PFSK-1 (cell line): ENCODE measurements at regions not wholly inside any gene's neighbourhood (a gene's known extent, or its start where the extent isn't known, plus 50 kb on each side); places are given as distances from the start of the nearest gene placed in this dataset.

Experiments
- POLR2AphosphoS5 ChIP-seq: IDR thresholded peaks from 2 replicates; pipeline ENCODE4 v1.6.1; 2012; ENCODE audit warnings: low read depth, mild to moderate bottlenecking, control low read depth, low read length, moderate library complexity
- REST ChIP-seq, 2 experiments: IDR thresholded peaks; 2 replicates each; pipeline versions ENCODE4 v1.6.1 to v1.8.0; 2011 to 2012; ENCODE audit warnings: low read depth in 2 of 2, low read length in 2 of 2, control low read depth in 1 of 2, inconsistent platforms in 1 of 2, mild to moderate bottlenecking in 1 of 2, moderate library complexity in 1 of 2; ENCODE audit not compliant: insufficient read depth in 1 of 2

- TF ChIP-seq POLR2AphosphoS5: no peak
- TF ChIP-seq REST (IDR thresholded peaks at IDR 0.05; ENCODE audit: insufficient read depth in 1 of 2, low read depth in 2 of 2, low read length in 2 of 2): no peak
These were observed 621.0 kb downstream of the BCL11B start for GRCh38 chr14:98651037-98651436.
